ENCODE measurements at regions not wholly inside any gene's neighbourhood (a gene's known extent, or its start where the extent isn't known, plus 50 kb on each side); places are given as distances from the start of the nearest gene placed in this dataset.
"Not testable (repeated sequence)": the region's sequence is repeated elsewhere in the genome, so short reads cannot be mapped to it uniquely, and the experiment has no call there.

DNA sequence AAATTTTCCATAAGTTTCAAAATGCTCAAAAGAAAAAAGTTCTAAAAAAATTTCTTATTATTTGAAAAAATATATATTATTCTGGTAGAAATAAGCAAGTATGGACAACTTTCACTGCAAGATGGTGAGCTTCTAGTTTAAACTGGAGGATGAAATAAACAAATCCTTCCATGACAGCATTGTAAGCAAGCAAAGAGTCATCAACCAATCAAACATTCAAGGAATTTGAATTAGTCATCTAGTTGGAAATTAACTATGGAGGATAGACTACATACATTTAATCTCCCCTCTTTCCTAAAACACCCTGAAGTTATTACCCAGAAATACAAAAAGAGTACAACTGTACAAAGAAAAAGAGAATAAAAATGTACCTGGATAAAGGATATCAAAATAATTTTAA lies 51.0 kb upstream of the IRX5 start:
- peak; percentile 48 for DNase-seq

DNA sequence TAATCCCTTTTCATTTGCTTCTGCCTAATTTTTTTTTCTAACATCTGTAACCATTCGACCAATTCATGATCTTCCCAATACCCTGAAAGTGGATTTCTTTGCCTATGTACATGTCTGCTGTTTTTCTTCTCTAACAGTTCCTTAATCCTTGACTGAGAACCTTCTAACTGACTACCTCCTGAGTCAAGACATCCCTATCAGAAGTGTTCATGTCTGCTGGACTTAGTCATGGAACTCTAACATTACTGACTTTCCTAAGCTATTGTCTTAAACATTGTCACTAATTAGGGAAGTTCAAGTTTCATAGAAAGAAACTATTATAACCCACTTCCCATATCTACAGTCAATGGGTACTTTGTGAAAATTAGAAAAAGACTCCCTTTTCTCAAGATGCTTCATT lies 52.4 kb upstream of the IRX5 start:
- DNase-seq: peak; percentile 37

DNA sequence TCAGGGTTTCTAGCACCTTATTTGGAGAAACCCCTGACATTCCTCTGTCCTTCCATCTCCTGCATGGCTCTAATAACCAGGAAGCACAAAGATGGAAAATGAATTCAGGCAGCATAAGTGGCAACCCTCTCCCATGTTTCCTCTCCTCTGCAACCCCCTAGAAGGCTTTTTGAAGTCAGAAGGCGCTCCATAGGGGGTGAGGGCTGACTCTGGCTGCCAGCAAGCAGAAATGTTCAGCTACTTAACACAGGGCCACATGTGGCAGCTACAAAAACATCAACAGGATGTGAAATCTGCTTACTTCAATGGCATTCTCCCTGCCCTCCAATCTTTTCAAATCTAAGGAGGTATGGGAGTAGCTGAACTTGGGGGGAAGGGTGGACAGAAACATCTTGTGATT lies 55.2 kb upstream of the IRX5 start:
- peak; percentile 48 for DNase-seq

DNA sequence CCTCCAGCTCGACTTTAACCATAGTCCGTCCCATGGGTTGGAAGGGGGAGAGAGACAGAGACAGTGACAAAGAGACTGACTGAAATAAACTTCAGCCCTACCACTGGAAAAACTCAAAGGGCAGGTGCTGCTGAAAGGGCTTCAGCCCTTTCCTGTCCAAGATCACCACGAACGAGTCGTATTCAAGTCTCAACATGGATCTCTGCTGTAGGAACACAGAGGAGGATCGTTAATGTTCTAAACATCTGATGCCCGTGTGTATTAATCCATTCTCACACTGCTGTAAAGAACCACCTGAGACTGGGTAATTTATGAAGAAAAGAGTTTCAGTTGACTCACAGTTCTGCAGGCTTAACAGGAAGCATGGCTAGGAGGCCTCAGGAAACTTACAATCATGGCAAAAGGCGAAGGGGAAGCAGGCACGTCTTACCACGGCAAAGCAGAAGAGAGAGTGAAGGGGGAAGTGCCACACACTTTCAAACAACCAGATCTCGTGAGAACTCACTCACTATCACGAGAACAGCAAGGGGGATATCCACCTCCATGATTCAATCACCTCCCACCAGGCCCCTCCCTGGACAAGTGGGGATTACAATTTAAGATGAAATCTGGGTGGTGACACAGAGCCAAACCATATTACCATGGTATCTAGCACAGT lies 56.8 kb upstream of the IRX5 start:
- not testable (repeated sequence) for DNase-seq

DNA sequence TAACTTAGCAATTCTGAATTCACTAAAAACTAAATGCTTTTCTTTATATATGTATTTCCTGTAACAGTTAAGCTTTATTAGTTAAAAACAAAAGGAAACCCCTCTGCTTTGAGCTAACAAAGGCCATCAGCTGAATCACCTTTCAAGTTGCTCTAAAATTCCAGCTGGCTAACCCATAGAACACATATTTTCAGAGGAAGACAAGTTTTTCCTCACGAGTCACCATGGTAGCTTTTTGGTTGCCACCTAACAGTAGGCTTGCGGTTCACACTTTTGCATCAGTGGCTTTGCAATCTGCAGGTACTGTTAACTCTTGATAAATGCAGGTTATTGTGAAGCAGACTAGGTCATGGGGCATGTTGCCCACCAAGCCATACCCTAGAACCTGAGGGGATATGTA lies 57.6 kb upstream of the IRX5 start:
- peak; percentile 53 for DNase-seq

DNA sequence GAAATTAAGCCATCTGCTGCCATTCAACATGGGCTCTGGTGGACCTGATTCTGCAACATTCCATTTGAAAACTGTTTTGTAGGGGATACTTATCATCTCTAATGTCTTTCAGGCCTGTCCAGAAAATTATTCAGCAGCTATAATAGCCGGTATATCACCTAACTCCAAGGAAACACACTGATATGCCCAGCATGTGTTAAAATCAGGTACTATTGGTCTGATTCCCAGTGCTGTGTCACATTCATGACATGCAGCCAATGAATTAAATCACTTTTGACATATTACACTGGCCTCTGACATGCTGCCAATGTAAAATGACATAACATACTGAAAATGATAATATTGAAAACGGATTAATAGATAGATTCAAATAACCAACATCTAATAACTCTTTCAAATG lies 60.5 kb upstream of the IRX5 start:
- DNase-seq: no peak

DNA sequence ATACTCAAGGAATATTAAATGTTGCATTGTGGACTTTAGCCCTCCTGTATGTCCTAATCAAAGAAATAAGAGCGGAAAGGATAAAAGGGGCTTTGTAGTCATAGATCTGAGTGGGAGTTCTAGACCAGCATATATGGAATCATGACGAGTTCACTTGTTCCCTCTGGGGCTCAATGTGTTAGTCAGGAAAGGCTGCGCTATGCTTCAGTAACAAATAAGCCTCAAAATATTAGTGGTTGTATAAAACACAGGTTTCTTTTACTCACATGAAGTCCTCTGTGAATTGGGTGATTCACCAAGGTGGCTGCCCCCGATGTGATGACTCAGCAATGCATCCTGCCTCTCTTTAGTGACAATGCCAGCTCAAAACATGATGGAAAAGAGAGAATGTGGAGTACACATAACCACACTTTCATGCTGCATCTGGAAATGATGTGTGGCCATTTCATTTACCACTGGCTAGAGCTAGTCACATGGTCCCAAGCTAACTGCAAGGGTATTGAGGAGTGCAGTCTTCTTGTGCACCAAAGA lies 63.3 kb upstream of the IRX5 start:
- DNase-seq: no peak

DNA sequence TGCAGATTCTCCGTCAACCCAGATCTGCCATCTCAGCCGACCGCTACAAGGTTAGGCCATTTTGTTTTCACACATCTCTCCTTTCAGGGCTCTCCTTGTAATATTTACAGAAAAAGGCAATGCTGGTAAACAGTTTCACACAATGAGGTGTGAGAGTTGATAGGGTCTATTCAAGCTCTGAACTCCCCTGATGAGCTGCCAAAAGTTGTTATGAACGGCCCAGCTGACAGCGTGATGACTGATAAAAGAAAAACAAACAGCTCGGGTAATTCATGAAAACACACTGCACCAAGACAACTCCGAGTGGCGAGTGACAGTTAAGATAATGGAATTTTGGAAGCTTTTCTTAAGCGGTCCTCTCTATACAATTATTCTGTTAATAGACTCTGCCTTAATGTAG lies 68.1 kb upstream of the IRX5 start:
- DNase-seq: no peak

DNA sequence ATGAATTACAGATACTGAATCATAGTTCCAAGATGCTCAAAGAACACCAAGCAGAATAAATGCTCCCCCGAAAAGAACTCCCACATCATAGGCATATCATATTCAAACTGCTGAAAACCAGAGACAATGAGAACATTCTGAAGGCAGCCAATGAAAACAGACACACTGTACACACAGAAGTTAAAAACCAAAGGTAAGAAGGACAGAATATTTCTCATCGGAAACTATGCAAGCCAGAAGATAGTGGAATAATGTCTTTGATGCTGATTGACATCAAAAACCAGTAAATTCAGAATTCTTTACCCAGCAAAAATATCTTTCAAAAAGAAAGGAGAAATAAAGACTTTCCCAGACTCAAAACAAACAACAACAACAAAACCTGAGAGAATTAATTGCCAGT lies 73.8 kb upstream of the IRX5 start:
- no peak for DNase-seq

DNA sequence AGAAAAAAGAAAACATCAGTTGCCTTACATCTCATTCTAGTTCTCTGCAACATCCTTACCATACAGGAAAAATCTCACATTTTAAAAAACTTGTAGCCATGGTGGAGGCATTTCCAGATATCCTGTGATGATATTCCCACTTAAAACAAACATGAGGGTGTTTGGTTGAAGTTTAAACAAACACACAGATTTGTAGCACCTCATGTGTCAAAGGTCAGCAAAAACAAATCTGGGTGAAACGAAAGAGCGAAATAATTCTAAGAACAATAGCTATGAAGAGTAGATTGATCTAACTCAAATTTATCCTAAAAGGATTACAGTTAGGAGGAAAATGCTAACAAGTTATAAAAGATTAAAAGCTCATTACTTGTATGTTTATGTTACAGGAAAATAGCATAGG lies 83.1 kb upstream of the IRX5 start:
- DNase-seq: no peak

DNA sequence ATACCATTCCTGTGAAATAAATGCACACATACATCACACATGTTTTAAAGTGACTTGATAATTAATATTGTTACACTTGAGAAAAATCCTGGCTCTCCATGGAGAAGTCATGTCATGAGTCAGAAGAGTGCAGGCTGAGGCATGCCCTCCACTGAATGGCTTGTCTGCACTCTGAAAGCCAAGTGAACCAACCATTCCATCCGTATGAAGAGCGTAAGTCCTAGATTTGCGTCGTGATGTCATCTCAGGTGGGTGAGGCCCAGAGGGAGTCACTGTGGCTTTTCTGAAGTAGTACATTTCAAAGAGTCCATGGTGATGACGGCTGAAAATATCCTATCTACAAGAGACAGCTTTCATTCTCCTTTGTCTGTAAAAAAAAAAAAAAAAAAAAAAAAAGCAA lies 83.5 kb upstream of the IRX5 start:
- DNase-seq: peak; percentile 13

DNA sequence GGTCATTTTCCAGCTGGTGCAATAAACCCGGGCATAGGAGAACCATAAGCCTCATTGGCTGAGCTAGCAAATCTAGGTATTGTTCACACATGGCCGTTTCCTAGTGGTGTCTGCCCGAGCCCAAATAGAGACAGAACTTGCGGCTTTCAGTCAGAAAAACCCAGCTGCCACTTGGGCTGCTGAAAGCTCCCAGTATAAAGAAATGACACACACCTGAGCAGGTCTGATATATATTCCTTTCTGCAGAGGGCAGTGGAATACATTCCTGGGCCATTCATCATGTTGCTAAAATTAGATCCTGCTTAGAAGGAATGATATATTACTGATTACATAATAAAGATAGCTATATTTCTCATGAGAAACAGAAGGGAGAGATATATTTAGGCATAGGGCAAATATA lies 83.9 kb upstream of the IRX5 start:
- DNase-seq: peak; percentile 27

DNA sequence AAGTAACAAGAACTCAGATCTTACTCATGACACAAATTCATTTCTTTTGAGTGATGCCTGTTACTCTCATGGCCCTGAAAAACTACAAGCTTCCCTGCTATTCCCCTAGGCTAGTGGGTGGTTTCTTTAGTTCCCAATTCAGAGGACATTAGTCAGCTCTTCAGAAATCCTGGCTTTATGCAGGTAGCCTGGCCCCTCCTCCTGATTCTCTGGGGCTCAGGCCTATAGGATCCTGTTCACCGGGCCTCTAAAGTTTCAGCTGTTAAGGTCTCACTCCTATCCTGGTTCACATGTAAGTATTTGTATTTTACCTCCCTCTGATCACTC lies 87.3 kb upstream of the IRX5 start:
- no peak for DNase-seq

DNA sequence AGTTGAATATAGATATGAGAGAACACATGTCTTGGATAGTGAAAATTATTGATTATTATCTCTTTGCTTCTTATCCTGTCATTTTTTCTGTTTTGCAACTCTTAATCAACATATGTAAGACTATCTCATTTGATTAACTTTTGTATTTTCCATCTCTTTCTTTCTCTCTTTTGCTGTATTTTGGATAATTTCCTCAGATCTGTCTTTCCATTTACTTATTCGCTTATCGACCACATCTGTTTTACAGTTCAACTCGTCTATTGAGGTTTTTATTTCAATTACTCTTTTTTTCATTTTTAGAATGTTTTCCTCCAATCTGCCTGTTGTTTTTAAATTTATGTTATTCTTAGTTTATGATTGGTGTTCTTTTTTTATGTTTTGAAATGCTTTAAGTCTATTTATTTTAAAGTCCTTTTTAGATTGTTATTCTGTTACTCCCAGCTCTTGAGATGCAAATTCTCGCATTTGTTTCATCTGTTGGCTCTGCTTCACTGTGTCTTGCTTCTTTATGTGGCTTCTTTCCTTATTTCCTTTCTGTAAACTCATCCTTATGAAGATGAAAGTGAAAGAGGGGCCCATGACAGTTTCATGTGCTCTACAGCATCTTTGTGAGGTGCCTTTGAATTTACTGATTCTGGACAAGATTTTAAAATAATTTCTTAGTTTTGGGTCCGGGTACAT lies 87.8 kb upstream of the IRX5 start:
- no peak for DNase-seq

DNA sequence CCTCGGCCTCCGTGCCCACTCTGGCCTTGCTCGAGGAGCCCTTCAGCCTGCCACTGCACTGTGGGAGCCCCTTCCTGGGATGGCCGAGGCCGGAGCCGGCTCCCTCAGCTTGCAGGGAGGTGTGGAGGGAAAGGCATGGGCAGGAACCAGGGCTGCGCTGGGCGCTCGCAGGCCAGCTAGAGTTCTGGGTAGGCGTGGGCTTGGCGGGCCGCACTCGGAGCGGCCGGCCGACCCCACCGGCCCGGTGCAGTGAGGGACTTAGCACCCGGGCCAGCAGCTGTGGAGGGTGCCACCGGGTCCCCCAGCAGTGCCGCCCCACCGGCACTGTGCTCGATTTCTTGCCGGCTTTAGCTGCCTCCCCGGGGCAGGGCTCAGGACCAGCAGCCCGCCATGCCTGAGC lies 101.0 kb upstream of the IRX5 start:
- DNase-seq: no peak

DNA sequence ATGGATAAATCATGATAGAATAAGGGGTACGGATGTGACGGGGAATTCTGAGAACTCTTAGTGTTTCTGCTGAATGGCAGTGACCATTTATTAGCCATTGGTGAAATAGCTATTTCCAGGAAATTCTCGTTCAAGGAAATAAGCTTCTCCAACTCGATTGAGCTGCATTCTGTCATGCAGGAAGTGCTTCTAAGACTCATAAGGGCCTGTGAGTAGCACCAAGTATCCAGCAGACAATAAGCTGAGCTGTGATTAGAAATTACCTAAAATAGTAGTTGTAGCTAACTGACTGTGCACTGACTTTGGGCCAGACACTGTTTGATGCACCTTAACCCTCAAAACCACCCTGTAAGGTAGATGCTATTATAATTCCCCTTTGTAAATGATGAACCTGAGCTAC lies 107.8 kb upstream of the IRX5 start:
- no peak for DNase-seq

DNA sequence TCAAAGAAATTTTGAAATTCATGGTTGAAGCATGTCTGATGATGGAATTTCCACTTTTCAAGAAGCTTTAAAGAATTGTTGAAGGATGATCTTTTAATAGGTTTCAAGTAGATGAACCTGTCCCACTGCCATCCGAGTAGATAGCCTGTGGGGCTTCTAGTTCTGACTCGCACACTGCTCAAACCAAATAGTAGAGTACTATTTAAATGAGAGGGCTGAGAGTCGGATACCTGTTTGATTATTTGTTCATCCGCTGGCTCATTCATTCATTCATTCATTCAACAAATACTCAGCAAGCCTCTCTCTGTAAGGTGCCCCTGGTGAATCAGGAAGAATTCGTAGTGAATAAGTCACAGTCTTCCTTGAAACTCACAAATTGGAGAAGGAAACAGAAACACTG lies 108.2 kb upstream of the IRX5 start:
- DNase-seq: no peak

DNA sequence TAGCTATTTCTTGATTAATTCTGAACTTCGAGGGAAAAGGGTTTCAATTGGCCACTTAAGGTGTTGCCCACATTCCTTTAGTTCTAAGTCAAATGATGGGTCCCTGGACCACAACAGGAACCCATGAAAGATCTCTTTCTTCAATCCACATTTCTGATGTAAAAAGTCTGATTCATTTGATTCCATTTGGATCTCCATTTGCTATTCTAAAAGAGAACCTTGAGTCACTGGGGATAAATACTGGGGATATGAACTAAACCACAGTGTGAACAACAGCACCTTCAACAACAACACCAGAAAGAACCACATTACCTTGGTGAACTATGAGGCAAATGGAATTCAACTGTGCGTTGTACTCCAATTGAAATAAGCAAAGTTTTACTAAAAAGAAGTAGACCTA lies 108.9 kb upstream of the IRX5 start:
- DNase-seq: no peak

DNA sequence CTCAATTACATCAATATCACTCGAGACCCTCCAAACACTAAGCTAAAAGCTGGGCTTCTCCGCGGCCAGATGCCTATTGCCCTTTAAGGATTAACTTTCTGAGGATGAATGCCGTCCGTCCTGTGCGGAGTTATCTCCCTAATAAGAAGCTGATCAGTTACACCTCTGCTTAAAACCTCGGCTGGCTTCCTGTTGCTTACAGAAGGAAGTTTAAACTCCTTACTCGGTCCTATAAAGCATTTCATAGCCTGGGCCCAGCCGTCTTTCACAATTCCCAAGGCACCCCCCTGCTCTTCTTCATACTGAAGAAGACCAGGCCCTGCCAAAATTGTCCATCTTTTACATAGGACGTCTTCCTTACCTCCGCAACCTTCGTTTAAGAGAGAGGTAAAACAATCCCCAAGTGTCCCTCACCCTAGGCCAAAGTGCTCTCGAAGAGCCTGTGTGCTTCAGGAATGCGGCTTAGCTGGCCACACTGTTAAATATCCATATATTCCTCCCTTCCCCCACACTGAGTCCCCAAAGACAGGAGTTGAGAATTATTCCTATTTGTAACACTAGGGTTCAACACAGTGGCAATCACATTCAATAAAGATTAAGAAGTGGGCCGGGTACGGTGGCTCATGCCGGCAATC lies 112.6 kb upstream of the IRX5 start:
- DNase-seq: no peak

DNA sequence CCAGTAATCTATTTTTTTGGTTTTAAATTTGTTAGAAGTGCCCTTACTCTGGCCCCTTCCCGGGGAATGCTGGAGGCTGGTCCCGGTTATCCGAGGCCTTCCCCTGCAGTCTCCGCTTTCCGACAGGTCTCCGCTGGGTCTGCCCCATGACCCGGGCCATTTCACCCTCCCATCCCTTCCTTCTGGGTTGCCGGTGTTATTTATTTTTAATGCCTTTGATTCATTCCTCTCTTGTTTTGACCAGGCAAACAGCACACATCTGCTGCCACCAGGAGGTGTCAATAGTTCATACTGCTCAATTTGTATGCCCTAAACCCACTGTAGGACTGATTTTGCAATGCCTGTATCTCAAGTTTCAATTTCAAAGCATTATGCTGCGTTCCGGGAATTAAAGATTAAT lies 113.2 kb upstream of the IRX5 start:
- DNase-seq: peak; percentile 47

DNA sequence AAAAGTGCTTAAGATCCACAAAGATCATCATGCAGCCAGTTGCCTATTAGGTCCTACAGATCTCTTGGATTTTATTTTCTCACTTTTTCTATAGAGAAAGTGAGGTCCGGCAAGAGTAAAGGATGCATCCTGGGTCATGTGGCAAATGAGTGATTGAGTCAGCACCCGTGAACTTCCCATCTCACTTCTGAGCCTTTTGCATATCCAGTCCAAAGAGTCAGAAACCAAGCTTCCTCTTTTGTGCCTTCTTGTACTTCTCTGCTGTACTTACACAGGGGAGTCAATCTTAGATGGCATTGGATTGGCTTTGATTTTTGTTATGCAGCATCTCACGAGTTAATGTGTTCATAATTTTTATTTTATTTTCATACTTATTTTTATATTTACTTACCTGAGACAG lies 114.2 kb upstream of the IRX5 start:
- no peak for DNase-seq

DNA sequence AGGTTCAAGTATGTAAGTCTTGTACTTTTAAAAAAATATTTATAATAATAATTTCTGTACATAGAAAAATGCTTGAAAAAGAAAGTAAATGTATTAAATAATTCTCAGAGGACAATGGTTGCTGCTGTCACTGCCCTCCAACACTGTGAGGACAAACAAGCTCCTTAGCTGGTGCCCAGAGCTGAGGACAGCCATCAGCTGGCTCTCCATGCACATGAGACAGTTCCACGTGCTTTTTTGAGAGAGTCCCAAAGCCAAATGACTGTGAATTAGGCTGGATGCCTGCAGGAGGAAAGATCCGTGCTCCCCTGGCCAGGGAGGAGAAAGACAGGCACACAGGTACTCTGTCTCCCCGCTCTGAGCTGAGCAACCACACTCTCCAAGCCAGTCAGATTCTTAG lies 115.5 kb upstream of the IRX5 start:
- no peak for DNase-seq

DNA sequence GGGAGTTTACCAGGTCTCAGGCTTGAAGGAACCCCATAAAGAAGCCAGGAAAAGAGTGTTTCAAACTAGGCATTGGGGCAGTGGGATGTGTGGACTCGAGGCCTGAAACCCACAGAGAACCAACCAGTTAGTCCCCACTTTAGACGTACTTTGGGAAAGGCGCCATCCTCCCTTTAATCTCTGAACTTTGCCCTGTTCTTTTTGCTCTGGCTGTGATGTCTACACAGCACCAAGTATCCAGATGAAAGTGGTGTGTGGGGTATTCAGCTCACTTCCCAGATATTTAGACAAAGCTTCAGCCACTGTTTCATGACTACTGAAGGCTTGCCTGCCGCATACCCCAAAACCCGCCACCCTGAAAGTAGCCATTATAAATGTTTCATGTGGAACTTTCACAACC lies 116.9 kb upstream of the IRX5 start:
- no peak for DNase-seq

DNA sequence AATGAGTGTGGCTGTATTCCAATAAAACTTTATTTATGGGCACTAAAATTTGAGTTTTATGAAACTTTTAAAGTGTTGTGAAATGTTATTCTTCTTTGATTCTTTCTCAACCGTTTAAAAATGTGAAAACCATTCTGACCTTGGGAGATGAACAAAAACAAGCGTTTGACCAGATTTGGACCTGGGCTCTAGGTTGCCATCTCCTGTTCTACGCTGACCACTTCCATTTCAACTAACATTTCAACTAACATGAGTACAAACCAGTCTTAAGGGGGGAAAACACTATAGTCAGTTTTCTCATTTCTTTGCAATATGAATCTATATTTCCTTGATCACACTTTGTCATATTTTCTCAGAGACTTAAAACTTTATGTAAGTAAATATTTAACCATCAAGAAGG lies 118.4 kb upstream of the IRX5 start:
- peak; percentile 5 for DNase-seq

DNA sequence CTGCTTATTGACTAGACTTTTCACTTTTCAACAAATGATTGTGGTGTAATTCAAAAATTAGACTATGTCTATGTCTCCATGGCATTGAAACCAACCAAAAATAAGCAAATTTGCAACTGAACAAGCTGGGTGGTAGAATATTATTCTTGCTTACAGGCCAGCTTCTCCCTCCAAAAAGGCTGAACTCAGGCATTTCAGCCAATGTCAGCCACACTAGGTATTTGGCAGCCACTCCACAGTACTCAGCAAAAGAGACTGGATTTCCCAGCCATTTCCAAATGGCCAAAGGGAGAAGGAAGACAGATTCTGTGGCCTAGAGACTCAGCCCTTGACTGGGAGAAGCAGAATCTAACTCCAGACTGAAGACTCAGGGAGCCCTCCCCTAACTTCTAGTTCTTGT lies 121.8 kb upstream of the IRX5 start:
- no peak for DNase-seq

Data from fibroblast of skin of right quadriceps (primary cell).